ENCODE measurements at regions not wholly inside any gene's neighbourhood (a gene's known extent, or its start where the extent isn't known, plus 50 kb on each side); places are given as distances from the start of the nearest gene placed in this dataset.

GRCh38 chr14:38113546-38113945, 94.2 kb upstream of the SSTR1 start:
- TF ChIP-seq POLR2A (IDR thresholded peaks at IDR 0.05), result no peak
- no peak for TF ChIP-seq CTCF (IDR thresholded peaks at IDR 0.05)

Data from ovary (tissue), 3 donors.